ENCODE measurements at regions not wholly inside any gene's neighbourhood (a gene's known extent, or its start where the extent isn't known, plus 50 kb on each side); places are given as distances from the start of the nearest gene placed in this dataset.

DNA sequence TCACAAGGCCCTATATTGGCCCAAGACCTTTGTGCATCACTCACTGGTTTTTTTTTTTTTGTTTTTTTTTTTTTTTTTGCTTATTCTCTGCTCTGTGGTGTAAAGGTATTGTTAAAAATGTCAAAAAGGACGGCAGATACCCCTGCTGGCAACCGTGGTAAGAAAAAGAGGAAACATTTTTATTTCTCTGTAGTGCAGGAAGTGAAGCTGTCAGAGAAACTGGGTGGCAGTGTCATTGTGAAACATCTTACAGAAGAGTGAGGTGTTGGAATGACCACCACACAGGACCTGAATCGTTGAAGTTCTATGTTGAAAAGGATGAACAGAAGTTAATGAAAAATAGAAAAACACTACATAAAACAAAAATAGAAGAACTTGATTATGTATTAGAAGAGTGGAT, 346.4 kb downstream of the FGF9 start:
- in situ Hi-C loops (cut with HindIII; ENCODE audit: low pct_unique_long_range_greater_than_20kb, low sequenced_read_pairs), result no loop called here
- no peak for DNase-seq (ENCODE audit: low read depth)

DNA sequence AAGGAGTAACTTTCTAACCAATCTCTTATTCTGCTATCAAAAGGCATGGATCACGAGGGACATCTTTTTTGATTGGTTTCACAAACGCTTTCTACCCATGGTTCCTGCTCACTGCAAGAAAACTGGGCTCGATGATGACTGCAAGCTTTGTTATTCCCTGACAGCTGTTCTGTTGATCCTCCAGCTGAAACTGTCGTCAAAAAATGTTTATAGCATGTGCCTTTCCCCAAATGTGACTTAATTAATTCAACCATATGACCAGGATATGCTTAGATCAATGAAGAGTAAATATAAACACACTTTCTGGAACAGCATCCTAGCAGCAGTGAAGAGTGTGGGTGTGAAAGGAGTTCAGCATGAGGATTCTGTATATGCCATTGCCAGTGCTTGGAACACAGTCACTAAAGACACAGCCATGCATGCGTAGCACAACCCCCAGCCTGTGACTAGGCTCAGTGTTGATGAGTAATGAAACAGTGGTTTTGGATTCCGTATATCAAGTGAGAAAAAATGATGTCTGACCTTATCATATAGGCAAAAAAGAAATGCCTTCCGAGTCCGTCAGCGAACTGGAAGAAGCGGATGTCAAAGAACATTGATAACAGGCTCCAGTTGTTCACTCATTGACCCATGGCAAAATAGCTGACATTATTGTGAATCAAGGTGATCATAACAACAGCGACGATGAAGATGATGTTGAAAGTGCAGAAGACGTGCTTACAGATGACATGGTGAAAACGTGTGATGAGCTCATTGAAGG, 347.4 kb downstream of the FGF9 start:
- in situ Hi-C loops (cut with HindIII; ENCODE audit: low pct_unique_long_range_greater_than_20kb, low sequenced_read_pairs), result no loop called here
- DNase-seq (ENCODE audit: low read depth), result no peak

DNA sequence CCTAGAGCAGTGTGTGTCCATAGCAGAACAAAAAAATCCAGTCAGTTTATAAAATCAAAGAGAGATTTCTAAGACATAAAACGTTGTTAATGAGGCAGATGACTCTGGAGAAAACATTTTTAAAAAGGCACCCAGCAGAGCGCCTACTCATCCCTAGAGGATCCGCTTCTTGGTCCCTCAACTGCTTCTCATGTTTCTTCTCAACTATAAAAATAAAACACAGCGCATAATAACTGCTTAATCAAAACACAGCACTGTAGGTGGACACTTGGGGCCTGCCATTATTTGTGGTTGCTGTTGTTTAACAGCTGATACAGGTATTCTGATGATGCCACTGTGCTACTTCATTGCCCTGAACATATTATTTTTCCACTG, 347.9 kb downstream of the FGF9 start:
- in situ Hi-C loops (cut with HindIII; ENCODE audit: low pct_unique_long_range_greater_than_20kb, low sequenced_read_pairs), result no loop called here

DNA sequence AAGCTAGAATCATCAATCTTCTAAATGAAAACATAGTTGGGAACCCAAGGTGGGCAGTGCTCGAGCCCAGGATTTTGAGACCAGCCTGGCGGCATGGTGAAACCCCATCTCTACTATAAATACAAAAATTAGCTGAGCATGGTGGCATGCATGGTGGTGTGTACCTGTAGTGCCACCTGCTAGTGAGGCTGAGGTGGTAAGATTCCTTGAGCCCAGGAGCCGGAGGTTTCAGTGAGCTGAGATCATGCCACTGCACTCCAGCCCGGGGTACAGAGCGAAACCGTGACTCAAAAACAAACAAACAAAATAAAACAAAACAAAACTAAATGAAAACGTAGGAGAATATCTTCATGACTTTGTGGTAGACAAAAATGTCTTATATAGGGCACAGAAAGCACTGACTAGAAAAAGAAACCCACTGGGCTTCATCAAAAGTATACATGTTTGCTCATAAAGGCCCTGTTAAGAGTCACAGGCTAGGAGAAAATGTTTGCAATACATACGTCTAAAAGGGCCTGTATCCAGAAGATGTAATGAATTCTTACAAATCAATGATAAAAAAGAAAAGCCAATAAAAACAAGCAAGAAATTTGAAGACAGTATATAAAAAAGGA, 353.6 kb downstream of the FGF9 start:
- no peak for DNase-seq (ENCODE audit: low read depth)
- in situ Hi-C loops (cut with HindIII; ENCODE audit: low pct_unique_long_range_greater_than_20kb, low sequenced_read_pairs), result no loop called here

More for the DNA sequence above, 347.9 kb downstream of the FGF9 start:
- no peak for DNase-seq (ENCODE audit: low read depth)

DNA sequence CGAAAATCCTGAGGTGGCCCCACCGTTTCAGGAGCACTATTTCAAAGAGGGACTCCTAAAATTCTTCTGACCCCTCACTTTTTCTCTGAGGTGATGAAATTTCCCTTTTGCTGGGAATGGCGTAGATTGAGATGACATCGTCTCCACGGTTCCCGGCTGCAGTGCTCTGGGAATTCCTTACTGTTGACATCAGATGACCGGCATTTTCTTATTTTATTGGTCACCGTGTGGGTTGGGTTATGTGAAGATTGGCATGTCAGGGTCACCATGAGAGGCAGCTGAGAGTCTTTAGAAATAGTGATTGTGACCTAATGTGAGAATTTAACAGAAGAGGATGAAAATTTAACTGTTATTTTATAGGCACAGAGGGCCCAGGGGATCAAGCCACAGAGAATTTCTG, 356.7 kb downstream of the FGF9 start:
- DNase-seq (ENCODE audit: low read depth), result no peak
- in situ Hi-C loops (cut with HindIII; ENCODE audit: low pct_unique_long_range_greater_than_20kb, low sequenced_read_pairs), result no loop called here

DNA sequence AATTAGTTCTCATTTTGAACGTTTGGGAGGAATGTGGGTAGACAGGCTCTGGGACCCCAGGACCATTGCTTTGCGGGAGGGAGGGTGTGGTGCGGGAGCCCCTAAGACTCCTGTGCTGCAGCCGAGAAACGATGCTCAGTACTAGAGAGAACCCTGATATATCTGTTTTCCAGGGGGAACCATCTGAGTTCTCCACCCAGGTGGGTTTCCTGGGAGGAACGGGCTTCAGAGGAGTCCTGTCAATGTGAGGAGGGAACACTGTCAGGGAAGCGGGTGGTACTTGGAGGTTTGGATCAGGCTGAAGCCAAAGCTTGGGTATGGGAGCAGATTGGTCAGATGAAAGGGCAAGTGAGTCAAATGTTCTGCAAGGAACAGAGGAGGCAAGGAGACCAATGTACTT, 358.0 kb downstream of the FGF9 start:
- in situ Hi-C loops (cut with HindIII; ENCODE audit: low pct_unique_long_range_greater_than_20kb, low sequenced_read_pairs), result no loop called here
- DNase-seq (ENCODE audit: low read depth), result no peak

DNA sequence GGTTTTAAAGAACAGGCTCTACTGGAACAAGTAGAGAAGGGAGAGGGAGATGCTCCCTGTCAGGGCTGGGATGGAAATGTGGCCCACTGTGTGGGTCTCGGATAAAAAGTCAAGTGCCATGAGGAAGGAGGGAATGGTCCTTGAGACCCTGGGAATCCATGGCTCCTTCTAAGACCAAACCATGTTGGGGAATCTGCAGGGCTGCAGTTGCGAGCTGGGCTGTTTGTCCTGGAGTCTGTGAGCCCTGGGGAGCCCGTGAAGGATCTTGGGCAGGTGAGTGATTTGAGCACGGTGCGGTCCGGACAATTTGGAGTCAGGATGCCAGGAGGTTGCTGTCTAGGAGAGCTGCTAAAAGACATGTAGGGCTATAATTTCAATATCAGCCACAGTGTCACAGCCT, 359.4 kb downstream of the FGF9 start:
- in situ Hi-C loops (cut with HindIII; ENCODE audit: low pct_unique_long_range_greater_than_20kb, low sequenced_read_pairs), result no loop called here
- no peak for DNase-seq (ENCODE audit: low read depth)

DNA sequence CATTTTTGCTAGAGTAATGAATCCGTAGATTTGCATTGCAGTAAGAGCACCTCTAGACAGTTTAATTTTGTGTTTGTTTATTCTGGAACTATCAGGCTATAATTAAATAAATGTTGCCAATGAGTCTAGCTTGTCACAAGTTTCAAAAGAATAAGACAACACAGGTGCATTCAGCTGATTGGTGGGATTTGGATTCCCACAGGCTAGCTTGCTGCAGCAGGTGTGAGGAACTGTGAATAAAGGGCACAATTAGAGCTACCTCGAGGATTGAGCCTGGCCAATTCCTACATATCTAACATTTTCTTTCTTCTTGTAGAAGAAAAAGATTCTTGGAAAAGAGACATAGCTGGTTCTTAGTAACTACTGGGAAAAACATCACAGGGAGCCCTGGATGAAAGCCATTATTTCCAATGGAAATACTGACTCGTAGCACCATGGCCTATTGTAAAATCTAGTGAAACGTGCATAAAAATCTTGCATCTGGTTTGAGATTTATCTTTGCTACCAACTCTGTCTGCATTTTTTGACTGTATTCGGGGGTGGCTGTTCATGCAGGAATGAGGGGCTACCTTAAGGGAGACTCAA, 360.9 kb downstream of the FGF9 start:
- DNase-seq (ENCODE audit: low read depth), result no peak
- in situ Hi-C loops (cut with HindIII; ENCODE audit: low pct_unique_long_range_greater_than_20kb, low sequenced_read_pairs), result no loop called here

DNA sequence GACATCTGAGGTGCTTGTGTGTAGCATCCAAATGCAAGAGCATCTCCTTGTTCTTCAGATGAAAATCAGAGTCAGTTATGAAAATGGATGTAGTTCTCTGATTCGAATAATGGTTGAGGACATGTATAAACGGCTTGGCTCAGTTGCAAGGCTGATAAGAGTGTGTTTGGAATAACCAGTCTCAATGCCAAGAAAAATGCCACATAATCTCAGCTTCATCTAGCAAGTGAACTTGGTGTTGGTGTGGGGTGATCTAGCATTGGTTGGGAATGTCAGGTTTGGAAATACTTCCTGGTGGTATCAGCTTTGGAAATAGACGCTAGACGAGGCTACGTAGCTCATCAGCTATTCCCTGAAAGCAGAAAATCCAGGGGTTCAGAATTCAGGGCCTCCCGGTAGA, 362.0 kb downstream of the FGF9 start:
- no peak for DNase-seq (ENCODE audit: low read depth)
- in situ Hi-C loops (cut with HindIII; ENCODE audit: low pct_unique_long_range_greater_than_20kb, low sequenced_read_pairs), result no loop called here

DNA sequence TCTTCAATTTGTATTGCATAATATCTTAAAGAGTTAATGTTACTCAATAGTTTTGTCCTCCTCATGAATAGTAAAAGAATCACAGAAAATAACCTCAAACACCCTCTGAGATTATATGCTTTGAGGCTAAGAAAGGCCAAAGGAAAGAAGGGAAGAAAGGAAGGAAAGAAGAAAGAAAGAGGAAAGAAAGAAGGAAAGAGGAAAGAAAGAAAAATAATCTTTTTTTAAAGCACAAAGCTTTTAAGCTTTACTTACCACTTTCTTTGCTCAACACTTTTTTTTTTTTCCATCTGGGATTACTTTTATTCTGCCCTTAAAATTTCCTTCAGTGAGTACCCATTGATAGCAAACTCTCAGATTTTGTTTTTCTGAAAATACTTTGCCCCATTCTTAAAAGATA, 369.1 kb downstream of the FGF9 start:
- DNase-seq (ENCODE audit: low read depth), result no peak
- in situ Hi-C loops (cut with HindIII; ENCODE audit: low pct_unique_long_range_greater_than_20kb, low sequenced_read_pairs), result no loop called here

DNA sequence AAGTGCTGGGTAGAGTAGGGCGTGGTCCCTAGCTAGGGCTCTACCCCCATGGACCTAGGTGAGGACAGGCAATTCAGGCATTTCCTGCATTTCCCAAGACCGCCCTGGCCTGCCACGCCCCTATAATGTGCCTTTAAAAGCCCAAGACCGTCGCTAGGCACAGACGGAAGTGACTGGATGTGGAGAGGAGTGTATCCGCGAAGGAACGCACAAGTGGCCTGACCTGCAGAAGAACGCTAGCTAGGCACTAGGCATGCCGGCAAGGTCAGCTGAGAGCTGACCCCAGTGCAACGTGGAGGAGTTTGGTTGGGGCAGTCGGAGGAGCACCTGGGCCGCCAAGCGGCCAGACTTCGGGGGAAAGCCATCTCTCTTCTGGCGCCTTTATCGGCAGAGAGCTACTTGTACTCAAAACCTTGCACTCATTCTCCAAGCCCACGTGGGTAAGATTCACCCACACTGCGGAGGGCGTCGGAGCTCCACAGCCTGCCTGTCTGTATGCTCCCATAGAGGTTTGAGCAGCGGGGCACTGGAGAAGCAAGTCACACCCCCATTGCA, 370.0 kb downstream of the FGF9 start:
- DNase-seq (ENCODE audit: low read depth), result no peak
- in situ Hi-C loops (cut with HindIII; ENCODE audit: low pct_unique_long_range_greater_than_20kb, low sequenced_read_pairs), result no loop called here

DNA sequence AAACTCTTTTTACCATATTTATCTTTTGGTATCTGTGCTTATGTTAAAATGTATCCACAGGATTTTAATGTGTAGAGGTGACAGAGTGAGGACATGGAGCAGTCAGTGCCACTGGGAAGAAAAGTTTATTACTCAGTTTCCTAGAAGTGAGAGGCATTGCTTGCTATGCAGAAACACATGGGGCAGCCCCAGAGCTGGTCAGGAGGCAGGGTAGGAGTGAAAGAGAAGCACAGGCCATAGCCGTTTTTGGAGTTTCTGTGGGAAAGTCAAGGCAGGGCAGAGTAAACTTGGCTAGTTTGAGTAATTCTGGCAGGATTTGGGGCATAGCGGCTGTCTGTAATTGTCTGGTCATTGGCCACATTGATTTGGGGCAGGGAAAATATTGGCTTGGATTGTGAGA, 370.9 kb downstream of the FGF9 start:
- no peak for DNase-seq (ENCODE audit: low read depth)
- in situ Hi-C loops (cut with HindIII; ENCODE audit: low pct_unique_long_range_greater_than_20kb, low sequenced_read_pairs), result no loop called here

DNA sequence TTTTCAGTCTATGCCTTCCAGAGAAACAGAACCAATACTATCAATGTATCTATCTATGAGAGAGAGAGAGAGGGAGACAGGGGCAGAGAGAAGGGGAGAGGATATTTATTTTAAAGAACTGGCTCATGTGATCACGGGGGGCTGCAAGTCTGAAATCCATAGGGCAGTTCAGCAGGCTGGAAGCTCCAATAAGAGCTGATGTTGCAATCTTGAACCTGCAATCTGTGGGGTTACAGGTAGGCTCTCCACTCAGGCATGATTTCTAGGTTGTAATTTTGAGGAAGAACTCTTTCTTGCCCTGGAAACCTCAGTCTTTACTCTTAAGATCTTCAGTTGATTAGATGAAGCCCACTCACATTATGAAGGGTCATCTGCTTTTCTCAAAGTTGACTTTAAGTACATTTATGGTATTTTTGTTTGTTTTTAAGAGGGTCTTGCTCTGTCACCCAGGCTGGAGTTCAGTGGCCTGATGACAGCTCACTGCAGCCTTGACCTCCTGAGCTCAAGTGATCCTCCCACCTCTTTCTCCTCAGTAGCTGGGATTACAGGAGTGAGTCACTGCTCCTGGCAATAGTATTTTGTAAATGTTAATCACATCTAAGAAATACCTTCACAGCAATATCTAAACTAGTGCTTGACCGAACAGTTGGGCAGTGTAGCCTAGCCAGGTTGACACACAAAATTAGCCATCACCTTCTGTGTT, 376.4 kb downstream of the FGF9 start:
- in situ Hi-C loops (cut with HindIII; ENCODE audit: low pct_unique_long_range_greater_than_20kb, low sequenced_read_pairs), result no loop called here
- DNase-seq (ENCODE audit: low read depth), result peak; percentile 28

DNA sequence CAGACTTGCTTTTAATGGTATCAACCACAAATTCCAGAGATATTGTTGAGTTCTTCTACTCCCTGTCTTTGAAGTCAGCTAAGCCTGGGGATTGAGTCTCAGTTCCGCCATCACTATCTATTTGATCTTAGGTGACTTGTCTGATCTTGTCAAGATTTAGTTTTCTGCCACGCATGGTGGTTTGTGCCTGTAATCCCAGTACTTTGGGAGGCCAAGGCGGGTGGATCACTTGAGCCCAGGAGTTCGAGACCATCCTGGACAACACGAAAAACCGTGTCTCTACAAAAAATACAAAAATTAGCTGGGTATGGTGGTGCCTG, 376.9 kb downstream of the FGF9 start:
- DNase-seq (ENCODE audit: low read depth), result no peak
- in situ Hi-C loops (cut with HindIII; ENCODE audit: low pct_unique_long_range_greater_than_20kb, low sequenced_read_pairs), result no loop called here

DNA sequence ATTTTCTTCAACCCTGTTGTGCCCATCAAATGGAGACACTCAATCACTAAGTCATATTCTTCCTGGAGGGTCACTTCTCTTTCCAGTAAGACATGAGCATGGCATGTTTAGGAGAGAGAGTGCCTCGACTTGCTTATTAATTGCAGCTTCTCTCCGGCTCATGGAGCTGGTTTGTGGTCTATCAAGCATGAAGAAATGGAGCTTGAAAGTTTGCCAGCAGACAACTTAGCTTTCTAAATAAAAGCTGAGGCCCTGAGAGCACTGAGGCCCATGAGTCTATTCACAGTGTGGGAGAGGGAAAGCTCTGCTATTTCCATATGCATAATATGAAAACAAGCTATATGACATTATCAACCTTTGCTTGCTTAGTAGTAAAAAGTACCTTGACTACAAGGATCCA, 378.5 kb downstream of the FGF9 start:
- in situ Hi-C loops (cut with HindIII; ENCODE audit: low pct_unique_long_range_greater_than_20kb, low sequenced_read_pairs), result no loop called here
- peak; percentile 24 for DNase-seq (ENCODE audit: low read depth)

DNA sequence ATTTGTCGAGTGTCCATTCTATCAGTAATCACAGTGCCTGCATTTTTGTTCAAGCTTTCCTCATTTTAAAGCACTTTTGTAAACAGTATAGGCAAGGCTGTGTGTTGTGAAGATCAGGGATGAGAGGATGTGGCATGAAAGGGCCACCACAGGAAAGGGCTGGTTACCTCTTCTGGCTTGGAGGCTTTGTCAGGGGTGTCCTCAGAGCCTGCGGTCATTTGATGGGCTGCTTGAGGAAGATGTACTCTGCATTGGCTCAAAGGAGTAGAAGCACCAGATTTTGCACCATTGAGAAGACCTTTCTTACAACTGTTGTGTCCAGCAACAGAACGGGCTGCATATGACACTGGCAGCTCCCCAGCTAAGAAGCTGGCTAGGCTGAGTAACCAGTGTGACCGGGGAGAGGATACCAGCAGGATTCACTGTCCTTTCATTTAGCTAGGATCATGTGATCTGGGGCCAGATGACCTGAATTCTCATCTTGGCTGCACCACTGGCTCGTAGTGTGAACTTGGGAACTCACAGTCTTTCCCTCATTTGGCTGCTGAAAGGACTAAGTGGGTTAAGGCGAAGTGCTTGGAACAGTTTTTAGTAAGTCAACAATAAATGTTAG, 380.2 kb downstream of the FGF9 start:
- in situ Hi-C loops (cut with HindIII; ENCODE audit: low pct_unique_long_range_greater_than_20kb, low sequenced_read_pairs), result no loop called here
- no peak for DNase-seq (ENCODE audit: low read depth)

DNA sequence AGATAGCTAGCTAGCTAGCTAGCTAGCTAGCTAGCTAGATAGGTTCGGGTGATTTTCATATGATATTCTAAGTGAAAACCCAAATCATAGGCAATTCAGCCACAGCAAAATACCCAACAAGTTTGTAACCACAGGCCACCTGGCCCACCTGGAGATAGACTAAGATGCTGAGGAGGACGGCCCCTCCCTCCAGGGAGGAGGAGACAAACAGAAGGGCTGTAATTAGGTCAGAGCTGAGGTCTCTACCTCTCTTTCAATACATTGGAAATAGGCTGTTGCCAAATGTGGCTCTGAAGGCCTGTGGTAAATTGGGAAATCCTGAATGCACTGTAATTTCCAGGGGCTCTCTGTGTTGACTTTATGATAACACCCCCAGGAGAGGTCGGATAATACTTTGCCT, 382.2 kb downstream of the FGF9 start:
- in situ Hi-C loops (cut with HindIII; ENCODE audit: low pct_unique_long_range_greater_than_20kb, low sequenced_read_pairs), result no loop called here
- no peak for DNase-seq (ENCODE audit: low read depth)

DNA sequence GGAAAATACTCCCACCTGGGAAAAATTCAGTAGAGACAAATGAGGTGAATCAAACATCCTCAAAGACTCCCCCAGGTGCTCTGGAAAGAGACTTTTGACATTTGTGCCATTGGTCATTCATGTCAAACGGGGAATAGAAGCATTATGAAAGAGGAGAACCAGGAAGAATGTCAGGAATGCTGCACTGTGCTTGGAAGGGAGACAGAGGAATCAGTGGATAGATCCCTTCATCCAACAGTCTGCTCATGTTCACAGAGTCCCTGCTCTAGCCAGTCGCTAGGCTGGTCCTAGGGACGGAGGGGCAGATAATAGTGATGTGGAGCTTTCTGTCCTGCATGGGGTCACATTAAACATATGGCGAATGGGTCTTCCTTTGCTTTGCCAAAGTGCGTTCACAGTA, 384.4 kb downstream of the FGF9 start:
- in situ Hi-C loops (cut with HindIII; ENCODE audit: low pct_unique_long_range_greater_than_20kb, low sequenced_read_pairs), result no loop called here
- DNase-seq (ENCODE audit: low read depth), result no peak

DNA sequence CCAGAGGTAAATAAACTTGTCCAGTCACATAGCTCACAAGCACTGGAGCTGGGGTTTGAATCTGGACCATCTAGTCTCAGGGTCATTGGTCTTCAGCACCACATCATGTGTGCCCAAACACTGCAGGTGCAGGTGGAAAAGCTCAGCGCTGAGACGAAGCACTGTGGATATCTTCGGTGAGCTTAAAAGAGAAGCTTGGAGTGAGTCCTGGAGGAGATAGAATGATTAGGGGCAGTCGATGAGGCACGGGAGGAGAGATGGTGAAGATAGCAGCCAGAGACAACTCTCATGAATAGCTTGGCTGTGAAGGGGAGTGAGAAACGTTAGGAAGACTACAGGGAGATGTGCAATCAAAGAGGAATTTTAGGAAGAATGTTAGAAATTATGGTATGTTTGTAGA, 389.3 kb downstream of the FGF9 start:
- DNase-seq (ENCODE audit: low read depth), result no peak
- in situ Hi-C loops (cut with HindIII; ENCODE audit: low pct_unique_long_range_greater_than_20kb, low sequenced_read_pairs), result no loop called here

All from Caki2 (cell line).